A172 (cell line): ENCODE measurements at regions not wholly inside any gene's neighbourhood (a gene's known extent, or its start where the extent isn't known, plus 50 kb on each side); places are given as distances from the start of the nearest gene placed in this dataset.

Experiments used
- DNase-seq: peaks from one replicate; pipeline ENCODE4 v3.0.0-alpha.2; 2015; ENCODE audit warnings: low spot score

DNA sequence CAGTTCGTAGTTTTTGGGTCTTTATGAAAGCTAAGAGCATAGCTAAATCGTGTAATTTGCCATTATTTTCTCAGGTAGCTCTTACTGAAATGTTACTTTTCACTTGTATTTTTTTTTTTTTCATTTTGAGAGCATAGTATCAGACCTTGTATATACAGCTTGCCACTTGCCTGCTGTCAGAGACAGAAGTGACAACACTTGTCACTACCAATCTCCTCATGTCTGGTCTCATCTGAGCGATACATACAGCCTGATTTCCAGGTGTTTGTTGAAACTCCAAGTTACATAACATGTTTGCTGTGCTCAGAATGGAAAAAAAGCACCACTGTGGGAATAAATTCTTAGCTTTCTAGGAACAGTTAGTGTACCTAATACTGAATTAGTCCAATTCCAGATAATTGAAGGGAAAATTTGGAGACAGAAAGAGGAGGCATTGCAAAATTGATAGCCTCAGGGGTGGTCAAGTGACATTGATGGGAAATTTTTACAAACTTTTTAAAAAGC, 621.4 kb upstream of the PKN2 start:
- no peak for DNase-seq

DNA sequence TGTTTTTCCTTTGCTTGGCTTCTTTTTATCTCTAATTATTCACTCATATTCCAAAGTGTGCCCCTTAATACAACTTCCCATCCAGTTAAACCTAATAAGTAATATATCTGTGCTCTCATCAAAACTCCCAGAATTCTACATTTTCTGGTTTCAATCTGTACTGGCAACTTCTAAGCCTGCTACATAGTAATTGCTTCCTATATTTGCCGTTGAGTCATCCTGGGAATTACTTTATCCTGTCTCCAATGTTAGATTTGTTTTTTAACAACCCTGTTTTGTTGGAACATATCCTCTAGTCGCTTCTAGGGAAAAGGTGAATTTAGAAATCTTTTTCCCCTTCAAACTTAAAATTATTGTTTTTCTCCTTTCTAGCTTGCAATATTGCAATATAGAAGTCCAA, 620.5 kb upstream of the PKN2 start:
- DNase-seq, result no peak

DNA sequence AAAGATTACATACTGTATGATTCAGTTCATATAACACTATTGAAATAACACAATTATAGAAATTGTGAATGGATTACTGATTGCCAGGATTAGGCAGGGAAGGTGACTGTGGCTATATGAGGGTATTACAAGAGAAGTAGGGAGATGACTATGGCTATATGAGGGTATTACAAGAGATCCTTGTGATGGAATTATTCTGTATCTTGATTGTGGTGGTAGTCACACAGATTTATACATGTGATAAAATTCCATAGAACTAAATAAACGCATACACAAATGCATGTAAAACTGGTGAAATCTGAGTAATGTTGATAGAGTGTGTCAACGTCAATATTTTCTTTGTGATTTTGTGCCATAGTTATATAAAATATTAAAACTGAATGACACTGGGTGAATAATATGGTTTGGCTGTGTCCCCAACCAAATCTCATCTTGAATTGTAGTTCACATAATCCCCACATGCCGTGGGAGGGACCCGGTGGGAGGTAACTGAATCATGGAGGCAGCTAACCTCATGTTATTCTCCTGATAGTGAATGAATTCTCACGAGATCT, 615.6 kb upstream of the PKN2 start:
- DNase-seq, result no peak

GRCh38 chr1:88070956-88071355, 613.1 kb upstream of the PKN2 start:
- DNase-seq, result no peak

GRCh38 chr1:88074661-88075060, 609.4 kb upstream of the PKN2 start:
- no peak for DNase-seq

GRCh38 chr1:88075813-88076212, 608.3 kb upstream of the PKN2 start:
- DNase-seq, result no peak

DNA sequence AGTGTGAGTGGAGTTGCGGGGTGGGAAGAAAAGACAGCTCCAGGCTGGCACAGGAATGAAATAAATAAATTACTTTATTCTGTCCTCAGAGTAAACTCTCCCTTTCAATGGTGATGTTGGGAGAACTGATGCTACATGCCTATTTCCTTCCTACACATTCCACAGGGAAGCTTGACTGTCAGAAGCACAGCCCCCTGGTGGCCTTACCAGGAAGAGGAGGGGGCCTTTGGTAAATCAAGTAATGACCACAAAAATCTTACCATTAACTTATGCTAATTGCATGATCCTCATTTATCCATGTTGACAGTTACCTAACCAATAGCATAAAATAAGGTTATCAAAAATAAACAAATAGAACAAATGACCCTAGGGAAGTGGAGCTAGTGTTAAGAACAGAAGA, 605.0 kb upstream of the PKN2 start:
- no peak for DNase-seq

- no peak for DNase-seq
Measured at GRCh38 chr1:88080875-88081274, 603.2 kb upstream of the PKN2 start.

DNA sequence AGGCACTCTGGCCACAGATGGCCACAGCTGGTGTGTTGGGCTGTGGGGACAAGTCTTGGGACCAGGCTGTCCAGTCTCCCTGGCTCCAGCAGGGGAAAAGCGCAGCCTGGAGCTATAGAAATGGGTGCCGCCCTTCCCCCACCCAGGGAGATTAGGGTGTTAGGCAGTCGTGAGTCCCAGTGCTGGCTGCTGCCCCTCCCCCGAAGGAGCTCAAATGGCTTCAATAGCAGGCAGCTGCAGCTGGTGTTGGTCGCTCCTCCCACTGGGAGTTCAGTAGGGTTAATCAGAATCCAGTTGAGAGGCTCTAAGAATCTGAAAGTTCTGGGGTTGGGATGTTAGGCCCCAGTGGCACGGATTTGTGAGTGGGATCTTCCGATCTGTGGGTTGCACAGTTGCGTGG, 595.6 kb upstream of the PKN2 start:
- no peak for DNase-seq

GRCh38 chr1:88089961-88090360, 594.1 kb upstream of the PKN2 start:
- DNase-seq, result no peak

- DNase-seq, result no peak
Measured at GRCh38 chr1:88098881-88099280, 585.2 kb upstream of the PKN2 start.

- DNase-seq, result no peak
Measured at GRCh38 chr1:88101041-88101440, 583.0 kb upstream of the PKN2 start.

GRCh38 chr1:88104236-88104635, 579.8 kb upstream of the PKN2 start:
- DNase-seq, result no peak

GRCh38 chr1:88104886-88105285, 579.2 kb upstream of the PKN2 start:
- DNase-seq, result no peak

GRCh38 chr1:88111816-88112215, 572.3 kb upstream of the PKN2 start:
- DNase-seq, result no peak

GRCh38 chr1:88117597-88117996, 566.5 kb upstream of the PKN2 start:
- DNase-seq, result no peak

DNA sequence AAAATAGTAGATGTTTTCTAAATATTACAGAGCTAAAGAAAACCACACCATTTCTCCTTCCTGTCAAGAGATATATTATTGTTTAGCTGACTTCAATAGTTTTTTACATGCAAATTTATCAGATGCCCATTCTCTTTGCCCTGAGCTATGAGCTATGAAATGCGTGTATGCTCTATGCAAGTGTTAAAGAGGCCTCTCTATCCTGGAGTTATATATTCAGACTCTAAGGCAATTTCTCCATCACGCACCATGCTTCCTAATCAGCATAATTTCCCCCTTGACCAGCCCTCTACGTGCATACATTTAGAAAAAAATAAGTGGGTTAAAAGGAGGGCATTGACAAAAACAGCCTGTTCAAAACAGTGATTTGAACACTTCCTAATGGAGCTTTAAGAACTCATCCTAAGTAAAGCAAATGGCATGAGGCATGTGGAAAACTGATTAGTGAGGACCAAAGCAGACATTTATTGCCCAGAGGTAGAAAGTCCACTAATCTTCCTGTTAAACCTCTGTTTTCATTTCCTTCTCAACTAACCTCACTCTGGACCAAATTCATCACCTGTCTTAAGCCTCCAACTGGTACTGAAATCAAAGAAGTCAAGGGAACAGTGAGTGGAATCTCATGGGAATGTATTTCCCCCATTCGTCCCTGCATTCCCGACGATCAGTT, 565.8 kb upstream of the PKN2 start:
- no peak for DNase-seq

DNA sequence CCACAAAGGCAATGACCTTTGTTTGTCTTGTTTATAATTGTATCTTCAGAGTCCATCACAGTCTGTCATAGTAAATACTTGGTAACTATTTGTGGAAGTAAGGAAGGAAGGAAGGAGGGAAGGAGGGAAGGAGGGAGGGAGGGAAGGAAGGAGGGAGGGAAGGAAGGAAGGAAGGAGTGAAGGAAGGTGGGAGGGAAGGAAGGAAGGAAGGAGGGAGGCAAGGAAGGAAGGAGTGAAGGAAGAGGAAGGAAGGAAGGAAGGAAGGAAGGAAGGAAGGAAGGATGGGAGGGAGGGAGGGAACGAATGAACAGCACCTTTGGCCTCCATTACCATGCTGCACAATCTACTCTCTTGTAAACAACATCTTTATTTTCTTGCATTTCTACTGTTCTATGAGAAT, 559.5 kb upstream of the PKN2 start:
- no peak for DNase-seq

- DNase-seq, result no peak
Measured at GRCh38 chr1:88126467-88126866, 557.6 kb upstream of the PKN2 start.

DNA sequence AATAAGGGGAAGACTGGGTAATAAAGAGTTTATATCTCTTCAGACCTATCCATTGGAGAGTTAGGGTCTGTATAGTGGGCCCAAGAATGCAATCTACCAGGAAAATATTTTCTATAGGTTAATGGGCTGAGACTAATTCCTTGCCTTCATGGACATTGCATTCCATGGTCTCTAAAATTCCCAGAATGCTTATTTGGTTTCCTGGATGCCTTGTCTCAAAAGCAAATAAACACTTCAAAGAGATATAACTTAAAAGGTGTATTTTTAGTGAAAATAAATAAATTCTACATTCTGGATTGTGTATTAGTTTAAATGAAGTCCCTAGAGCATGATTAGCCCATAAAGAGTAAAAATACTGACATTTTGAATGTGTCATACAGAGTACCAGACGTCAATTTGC, 550.1 kb upstream of the PKN2 start:
- DNase-seq, result no peak

DNA sequence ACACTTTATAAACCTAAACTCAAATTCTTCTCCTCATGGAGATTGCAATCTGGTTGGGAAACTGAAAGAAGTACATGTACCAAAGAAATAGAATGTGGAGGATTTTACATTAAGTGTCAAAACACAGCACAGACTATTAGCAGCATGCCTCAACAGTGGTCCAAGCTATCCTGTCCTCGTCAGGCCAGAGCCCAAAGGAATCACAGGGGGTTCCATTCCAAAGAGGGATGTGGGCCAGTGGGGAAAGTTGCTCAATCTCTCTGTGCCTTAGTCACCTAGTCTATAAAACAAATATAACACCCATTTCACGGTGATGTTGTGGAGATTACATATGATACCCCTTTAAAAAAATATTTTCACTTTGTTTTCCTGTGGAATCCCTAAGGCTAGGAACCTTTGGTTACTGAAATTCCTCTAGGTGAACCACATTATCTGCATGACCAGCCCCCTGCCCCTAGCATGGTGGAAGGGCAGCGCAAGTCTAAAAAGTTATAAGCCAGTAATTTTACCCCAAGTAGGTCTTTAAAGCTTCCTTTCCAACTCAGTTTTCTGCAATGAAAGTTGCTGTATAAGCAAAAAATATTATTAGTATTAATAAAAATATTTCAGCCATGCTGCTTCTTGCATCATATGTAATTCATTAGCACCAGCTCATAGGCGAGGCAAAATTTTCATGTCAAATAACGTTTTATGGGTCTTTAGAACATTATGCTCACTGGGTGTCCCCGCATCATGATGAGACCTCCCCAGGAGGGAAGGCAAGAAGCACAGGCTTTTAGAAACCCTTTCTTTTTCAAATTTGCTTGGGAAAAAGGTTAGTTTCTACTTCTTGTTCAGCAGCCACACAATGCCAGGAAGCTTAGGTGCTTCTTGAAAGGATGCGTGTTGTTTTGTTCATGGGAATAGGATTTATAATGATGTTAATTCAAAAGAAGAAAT, 548.8 kb upstream of the PKN2 start:
- DNase-seq, result no peak

- no peak for DNase-seq
Measured at GRCh38 chr1:88139633-88140032, 544.4 kb upstream of the PKN2 start.

GRCh38 chr1:88140325-88140724, 543.7 kb upstream of the PKN2 start:
- DNase-seq, result no peak
